Sigmoid colon (tissue), 6 donors: ENCODE measurements at regions not wholly inside any gene's neighbourhood (a gene's known extent, or its start where the extent isn't known, plus 50 kb on each side); places are given as distances from the start of the nearest gene placed in this dataset.

ENCODE experiments used
- DNase-seq: peaks from one replicate; pipeline ENCODE4 v3.0.0-alpha.2; 2019
- H3K27ac ChIP-seq, 4 donors: fragments of 200-600 bp; sonication (generic); one replicate each; pipeline ENCODE4 v1.5.1; 2016 to 2019; ENCODE audit warnings: mild to moderate bottlenecking in 1 of 4
- H3K27me3 ChIP-seq, 3 donors: fragments of 200-600 bp; sonication (generic); one replicate each; pipeline ENCODE4 v1.5.1; 2019; ENCODE audit warnings: mild to moderate bottlenecking in 1 of 3
- H3K36me3 ChIP-seq, 4 donors: fragments of 200-600 bp; sonication (generic); one replicate each; pipeline ENCODE4 v1.5.1; 2016 to 2019
- H3K4me1 ChIP-seq, 4 donors: fragments of 200-600 bp; sonication (generic); one replicate each; pipeline ENCODE4 v1.5.1; 2017 to 2019
- H3K4me3 ChIP-seq, 4 donors: fragments of 200-600 bp; sonication (generic); one replicate each; pipeline ENCODE4 v1.5.1; 2017 to 2019; ENCODE audit warnings: mild to moderate bottlenecking in 2 of 4, moderate library complexity in 1 of 4
- H3K9me3 ChIP-seq, 4 donors: fragments of 200-600 bp in 3 of 4; sonication (generic) in 3 of 4; one replicate each; pipeline versions ENCODE4 v1.5.1 to v1.6.1; 2013 to 2019
- CTCF ChIP-seq, 4 experiments: fragments of 450-650 bp in 3 of 4; fragments of 200-600 bp in 1 of 4; IDR thresholded peaks; one replicate each; pipeline ENCODE4 v1.5.1; 2016 to 2019; ENCODE audit warnings: antibody characterized with exemption in 4 of 4, mild to moderate bottlenecking in 3 of 4, moderate library complexity in 2 of 4
- EP300 ChIP-seq, 4 donors: sonication (generic); formaldehyde crosslinking; IDR thresholded peaks; one replicate each; pipeline ENCODE4 v1.6.1; 2017; ENCODE audit warnings: antibody characterized with exemption in 4 of 4
- POLR2A ChIP-seq, 2 donors: fragments of 450-650 bp; IDR thresholded peaks; one replicate each; pipeline ENCODE4 v1.6.1; 2016; ENCODE audit warnings: antibody characterized with exemption in 2 of 2, mild to moderate bottlenecking in 2 of 2, moderate library complexity in 2 of 2
- POLR2AphosphoS5 ChIP-seq, 4 donors: sonication (generic); formaldehyde crosslinking; IDR thresholded peaks; one replicate each; pipeline ENCODE4 v1.6.1; 2017; ENCODE audit warnings: antibody characterized with exemption in 4 of 4
- WGBS, 2 donors: extraction: QIAGEN DNeasy Blood & Tissue Kit; methylation state at CpG; one replicate each; pipeline ENCODE4 v1.1.7; 2013; 5-methylcytosine and 5-hydroxymethylcytosine counted together
- intact Hi-C: fragments of 100-400 bp; cut with DNase I; formaldehyde crosslinking; loops from one replicate; pipeline ENCODE4 v1.15.1; 2023
- donor health status: healthy with polysubstance abuse.
- donor health status: healthy.

GRCh38 chr1:164417016-164417704, 141.8 kb upstream of the PBX1 start:
- intact Hi-C loops: no loop called here

GRCh38 chr1:164423136-164423535, 135.8 kb upstream of the PBX1 start:
- H3K9me3 ChIP-seq: no peaks in the 10 kb centered on the region
- H3K4me1 ChIP-seq: no peaks in the 10 kb centered on the region
- DNase-seq: no peak
- intact Hi-C loops: no loop called here
- WGBS, 2 donors: 84 to 98% methylated on average over 1 of the region's 1 CpG
- TF ChIP-seq EP300 (IDR thresholded peaks at IDR 0.05): no peak
- no peak for TF ChIP-seq POLR2A (IDR thresholded peaks at IDR 0.05)
- TF ChIP-seq POLR2AphosphoS5 (IDR thresholded peaks at IDR 0.05): no peak
- TF ChIP-seq CTCF (IDR thresholded peaks at IDR 0.05): no peak
- no peaks in the 10 kb centered on the region for H3K27me3 ChIP-seq
- no peak overlapping the region for H3K27ac ChIP-seq
- H3K4me3 ChIP-seq: no peak overlapping the region
- H3K36me3 ChIP-seq: no peaks in the 10 kb centered on the region

More at GRCh38 chr1:164417016-164417704, 141.8 kb upstream of the PBX1 start:
- H3K27ac ChIP-seq: no peak overlapping the region
- no peaks in the 10 kb centered on the region for H3K36me3 ChIP-seq
- H3K9me3 ChIP-seq: no peaks in the 10 kb centered on the region
- H3K4me1 ChIP-seq: no peaks in the 10 kb centered on the region
- no peak for TF ChIP-seq POLR2A (IDR thresholded peaks at IDR 0.05)
- TF ChIP-seq POLR2AphosphoS5 (IDR thresholded peaks at IDR 0.05): no peak
- no peak for TF ChIP-seq CTCF (IDR thresholded peaks at IDR 0.05)
- TF ChIP-seq EP300 (IDR thresholded peaks at IDR 0.05): no peak
- H3K4me3 ChIP-seq: no peak overlapping the region
- DNase-seq: no peak
- no peaks in the 10 kb centered on the region for H3K27me3 ChIP-seq
- 58 to 66% methylated on average over 2 of the region's 2 CpGs for WGBS, 2 donors

GRCh38 chr1:164433141-164433817, 125.7 kb upstream of the PBX1 start:
- Histone ChIP-seq H3K36me3 (no peaks in the 10 kb centered on the region), H3K9me3 (no peaks in the 10 kb centered on the region), H3K27ac (no peak overlapping the region), H3K27me3 (no peaks in the 10 kb centered on the region), H3K4me3 (no peak overlapping the region), H3K4me1 (no peaks in the 10 kb centered on the region)
- TF ChIP-seq EP300 (IDR thresholded peaks at IDR 0.05) (no peak), POLR2AphosphoS5 (IDR thresholded peaks at IDR 0.05) (no peak), CTCF (IDR thresholded peaks at IDR 0.05) (no peak), POLR2A (IDR thresholded peaks at IDR 0.05) (no peak)
- WGBS, 2 donors: 71% methylated on average over 3 of the region's 3 CpGs
- DNase-seq: no peak
- intact Hi-C loops: no loop called here

GRCh38 chr1:164433818-164434170, 125.2 kb upstream of the PBX1 start:
- TF ChIP-seq EP300 (IDR thresholded peaks at IDR 0.05): no peak
- no peak for TF ChIP-seq POLR2AphosphoS5 (IDR thresholded peaks at IDR 0.05)
- TF ChIP-seq POLR2A (IDR thresholded peaks at IDR 0.05): no peak
- TF ChIP-seq CTCF (IDR thresholded peaks at IDR 0.05): no peak
- H3K36me3 ChIP-seq: no peaks in the 10 kb centered on the region
- no peaks in the 10 kb centered on the region for H3K4me1 ChIP-seq
- intact Hi-C loops: no loop called here
- H3K4me3 ChIP-seq: no peak overlapping the region
- no peak for DNase-seq
- no peak overlapping the region for H3K27ac ChIP-seq
- H3K27me3 ChIP-seq: no peaks in the 10 kb centered on the region
- H3K9me3 ChIP-seq: no peaks in the 10 kb centered on the region
- WGBS, 2 donors: 60 to 67% methylated on average over 1 of the region's 1 CpG
